ENCODE measurements at regions not wholly inside any gene's neighbourhood (a gene's known extent, or its start where the extent isn't known, plus 50 kb on each side); places are given as distances from the start of the nearest gene placed in this dataset.

DNA sequence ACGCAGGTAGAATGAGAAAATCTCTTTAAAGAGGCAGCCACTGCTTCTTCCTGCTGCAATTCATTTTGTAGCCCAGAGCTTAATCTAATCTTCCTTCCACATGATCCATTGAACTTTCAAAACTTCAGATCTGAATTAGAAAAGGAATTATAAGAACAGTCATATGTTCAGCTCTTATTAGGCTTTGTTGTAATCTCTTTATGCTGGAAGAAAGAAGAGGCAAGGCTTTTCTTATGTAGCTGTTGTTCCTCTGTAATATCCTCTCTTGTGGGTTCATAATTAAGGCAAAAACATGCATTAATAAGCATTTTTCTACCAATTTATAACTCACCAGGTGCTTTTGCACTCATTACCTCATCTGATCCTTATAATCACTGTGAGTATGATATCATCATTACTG, 634.9 kb upstream of the CFAP20DC start:
- H2AFZ ChIP-seq, result no peak overlapping the region
- no peak overlapping the region for H3K4me3 ChIP-seq
- H3K9me2 ChIP-seq (ENCODE audit: insufficient read depth), result 0 out of 2 replicates have a peak, but pooled peaks cover 3% of the 10 kb centered on the region
- H3K4me1 Mint-ChIP-seq, result no peaks in the 10 kb centered on the region
- ATAC-seq (no peak), DNase-seq (ENCODE audit: low spot score) (no peak)
- no peaks in the 10 kb centered on the region for H3K27me3 ChIP-seq (ENCODE audit: insufficient read depth)
- H3K4me1 ChIP-seq (ENCODE audit: insufficient read depth), result no peaks in the 10 kb centered on the region
- no peak for TF ChIP-seq ZNF114 (CRISPR knock-in tag; IDR thresholded peaks at IDR 0.05)
- TF ChIP-seq, protein P1, sequence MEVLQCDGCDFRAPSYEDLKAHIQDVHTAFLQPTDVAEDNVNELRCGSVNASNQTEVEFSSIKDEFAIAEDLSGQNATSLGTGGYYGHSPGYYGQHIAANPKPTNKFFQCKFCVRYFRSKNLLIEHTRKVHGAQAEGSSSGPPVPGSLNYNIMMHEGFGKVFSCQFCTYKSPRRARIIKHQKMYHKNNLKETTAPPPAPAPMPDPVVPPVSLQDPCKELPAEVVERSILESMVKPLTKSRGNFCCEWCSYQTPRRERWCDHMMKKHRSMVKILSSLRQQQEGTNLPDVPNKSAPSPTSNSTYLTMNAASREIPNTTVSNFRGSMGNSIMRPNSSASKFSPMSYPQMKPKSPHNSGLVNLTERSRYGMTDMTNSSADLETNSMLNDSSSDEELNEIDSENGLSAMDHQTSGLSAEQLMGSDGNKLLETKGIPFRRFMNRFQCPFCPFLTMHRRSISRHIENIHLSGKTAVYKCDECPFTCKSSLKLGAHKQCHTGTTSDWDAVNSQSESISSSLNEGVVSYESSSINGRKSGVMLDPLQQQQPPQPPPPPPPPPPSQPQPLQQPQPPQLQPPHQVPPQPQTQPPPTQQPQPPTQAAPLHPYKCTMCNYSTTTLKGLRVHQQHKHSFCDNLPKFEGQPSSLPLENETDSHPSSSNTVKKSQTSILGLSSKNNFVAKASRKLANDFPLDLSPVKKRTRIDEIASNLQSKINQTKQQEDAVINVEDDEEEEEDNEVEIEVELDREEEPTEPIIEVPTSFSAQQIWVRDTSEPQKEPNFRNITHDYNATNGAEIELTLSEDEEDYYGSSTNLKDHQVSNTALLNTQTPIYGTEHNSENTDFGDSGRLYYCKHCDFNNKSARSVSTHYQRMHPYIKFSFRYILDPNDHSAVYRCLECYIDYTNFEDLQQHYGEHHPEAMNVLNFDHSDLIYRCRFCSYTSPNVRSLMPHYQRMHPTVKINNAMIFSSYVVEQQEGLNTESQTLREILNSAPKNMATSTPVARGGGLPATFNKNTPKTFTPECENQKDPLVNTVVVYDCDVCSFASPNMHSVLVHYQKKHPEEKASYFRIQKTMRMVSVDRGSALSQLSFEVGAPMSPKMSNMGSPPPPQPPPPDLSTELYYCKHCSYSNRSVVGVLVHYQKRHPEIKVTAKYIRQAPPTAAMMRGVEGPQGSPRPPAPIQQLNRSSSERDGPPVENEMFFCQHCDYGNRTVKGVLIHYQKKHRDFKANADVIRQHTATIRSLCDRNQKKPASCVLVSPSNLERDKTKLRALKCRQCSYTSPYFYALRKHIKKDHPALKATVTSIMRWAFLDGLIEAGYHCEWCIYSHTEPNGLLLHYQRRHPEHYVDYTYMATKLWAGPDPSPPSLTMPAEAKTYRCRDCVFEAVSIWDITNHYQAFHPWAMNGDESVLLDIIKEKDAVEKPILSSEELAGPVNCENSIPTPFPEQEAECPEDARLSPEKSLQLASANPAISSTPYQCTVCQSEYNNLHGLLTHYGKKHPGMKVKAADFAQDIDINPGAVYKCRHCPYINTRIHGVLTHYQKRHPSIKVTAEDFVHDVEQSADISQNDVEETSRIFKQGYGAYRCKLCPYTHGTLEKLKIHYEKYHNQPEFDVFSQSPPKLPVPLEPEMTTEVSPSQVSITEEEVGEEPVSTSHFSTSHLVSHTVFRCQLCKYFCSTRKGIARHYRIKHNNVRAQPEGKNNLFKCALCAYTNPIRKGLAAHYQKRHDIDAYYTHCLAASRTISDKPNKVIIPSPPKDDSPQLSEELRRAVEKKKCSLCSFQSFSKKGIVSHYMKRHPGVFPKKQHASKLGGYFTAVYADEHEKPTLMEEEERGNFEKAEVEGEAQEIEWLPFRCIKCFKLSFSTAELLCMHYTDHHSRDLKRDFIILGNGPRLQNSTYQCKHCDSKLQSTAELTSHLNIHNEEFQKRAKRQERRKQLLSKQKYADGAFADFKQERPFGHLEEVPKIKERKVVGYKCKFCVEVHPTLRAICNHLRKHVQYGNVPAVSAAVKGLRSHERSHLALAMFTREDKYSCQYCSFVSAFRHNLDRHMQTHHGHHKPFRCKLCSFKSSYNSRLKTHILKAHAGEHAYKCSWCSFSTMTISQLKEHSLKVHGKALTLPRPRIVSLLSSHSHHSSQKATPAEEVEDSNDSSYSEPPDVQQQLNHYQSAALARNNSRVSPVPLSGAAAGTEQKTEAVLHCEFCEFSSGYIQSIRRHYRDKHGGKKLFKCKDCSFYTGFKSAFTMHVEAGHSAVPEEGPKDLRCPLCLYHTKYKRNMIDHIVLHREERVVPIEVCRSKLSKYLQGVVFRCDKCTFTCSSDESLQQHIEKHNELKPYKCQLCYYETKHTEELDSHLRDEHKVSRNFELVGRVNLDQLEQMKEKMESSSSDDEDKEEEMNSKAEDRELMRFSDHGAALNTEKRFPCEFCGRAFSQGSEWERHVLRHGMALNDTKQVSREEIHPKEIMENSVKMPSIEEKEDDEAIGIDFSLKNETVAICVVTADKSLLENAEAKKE (CRISPR knock-in tag; IDR thresholded peaks at IDR 0.05), result no peak
- TF ChIP-seq, protein P2, sequence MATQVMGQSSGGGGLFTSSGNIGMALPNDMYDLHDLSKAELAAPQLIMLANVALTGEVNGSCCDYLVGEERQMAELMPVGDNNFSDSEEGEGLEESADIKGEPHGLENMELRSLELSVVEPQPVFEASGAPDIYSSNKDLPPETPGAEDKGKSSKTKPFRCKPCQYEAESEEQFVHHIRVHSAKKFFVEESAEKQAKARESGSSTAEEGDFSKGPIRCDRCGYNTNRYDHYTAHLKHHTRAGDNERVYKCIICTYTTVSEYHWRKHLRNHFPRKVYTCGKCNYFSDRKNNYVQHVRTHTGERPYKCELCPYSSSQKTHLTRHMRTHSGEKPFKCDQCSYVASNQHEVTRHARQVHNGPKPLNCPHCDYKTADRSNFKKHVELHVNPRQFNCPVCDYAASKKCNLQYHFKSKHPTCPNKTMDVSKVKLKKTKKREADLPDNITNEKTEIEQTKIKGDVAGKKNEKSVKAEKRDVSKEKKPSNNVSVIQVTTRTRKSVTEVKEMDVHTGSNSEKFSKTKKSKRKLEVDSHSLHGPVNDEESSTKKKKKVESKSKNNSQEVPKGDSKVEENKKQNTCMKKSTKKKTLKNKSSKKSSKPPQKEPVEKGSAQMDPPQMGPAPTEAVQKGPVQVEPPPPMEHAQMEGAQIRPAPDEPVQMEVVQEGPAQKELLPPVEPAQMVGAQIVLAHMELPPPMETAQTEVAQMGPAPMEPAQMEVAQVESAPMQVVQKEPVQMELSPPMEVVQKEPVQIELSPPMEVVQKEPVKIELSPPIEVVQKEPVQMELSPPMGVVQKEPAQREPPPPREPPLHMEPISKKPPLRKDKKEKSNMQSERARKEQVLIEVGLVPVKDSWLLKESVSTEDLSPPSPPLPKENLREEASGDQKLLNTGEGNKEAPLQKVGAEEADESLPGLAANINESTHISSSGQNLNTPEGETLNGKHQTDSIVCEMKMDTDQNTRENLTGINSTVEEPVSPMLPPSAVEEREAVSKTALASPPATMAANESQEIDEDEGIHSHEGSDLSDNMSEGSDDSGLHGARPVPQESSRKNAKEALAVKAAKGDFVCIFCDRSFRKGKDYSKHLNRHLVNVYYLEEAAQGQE (IDR thresholded peaks at IDR 0.05; ENCODE audit: unreplicated experiment), result no peak
- TF ChIP-seq EZH2 (IDR thresholded peaks at IDR 0.05; ENCODE audit: low read depth, unreplicated experiment), result no peak
- no peak for TF ChIP-seq NANOG (IDR thresholded peaks at IDR 0.05; ENCODE audit: borderline replicate concordance)
- TF ChIP-seq, protein P3, sequence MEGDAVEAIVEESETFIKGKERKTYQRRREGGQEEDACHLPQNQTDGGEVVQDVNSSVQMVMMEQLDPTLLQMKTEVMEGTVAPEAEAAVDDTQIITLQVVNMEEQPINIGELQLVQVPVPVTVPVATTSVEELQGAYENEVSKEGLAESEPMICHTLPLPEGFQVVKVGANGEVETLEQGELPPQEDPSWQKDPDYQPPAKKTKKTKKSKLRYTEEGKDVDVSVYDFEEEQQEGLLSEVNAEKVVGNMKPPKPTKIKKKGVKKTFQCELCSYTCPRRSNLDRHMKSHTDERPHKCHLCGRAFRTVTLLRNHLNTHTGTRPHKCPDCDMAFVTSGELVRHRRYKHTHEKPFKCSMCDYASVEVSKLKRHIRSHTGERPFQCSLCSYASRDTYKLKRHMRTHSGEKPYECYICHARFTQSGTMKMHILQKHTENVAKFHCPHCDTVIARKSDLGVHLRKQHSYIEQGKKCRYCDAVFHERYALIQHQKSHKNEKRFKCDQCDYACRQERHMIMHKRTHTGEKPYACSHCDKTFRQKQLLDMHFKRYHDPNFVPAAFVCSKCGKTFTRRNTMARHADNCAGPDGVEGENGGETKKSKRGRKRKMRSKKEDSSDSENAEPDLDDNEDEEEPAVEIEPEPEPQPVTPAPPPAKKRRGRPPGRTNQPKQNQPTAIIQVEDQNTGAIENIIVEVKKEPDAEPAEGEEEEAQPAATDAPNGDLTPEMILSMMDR (conservative IDR thresholded peaks at IDR 0.05; ENCODE audit: low read depth in 2 of 2), result no peak
- TF ChIP-seq STAT1 (IDR thresholded peaks at IDR 0.05; ENCODE audit: unreplicated experiment), result no peak
- TF ChIP-seq CREB1 (CRISPR knock-in tag; IDR thresholded peaks at IDR 0.05; ENCODE audit: low read depth), result no peak
- no peak for TF ChIP-seq ZNF331 (CRISPR knock-in tag; IDR thresholded peaks at IDR 0.05; ENCODE audit: low read depth)
- no peak for TF ChIP-seq EZH2phosphoT487 (IDR thresholded peaks at IDR 0.05; ENCODE audit: unreplicated experiment)
- TF ChIP-seq, protein P4, sequence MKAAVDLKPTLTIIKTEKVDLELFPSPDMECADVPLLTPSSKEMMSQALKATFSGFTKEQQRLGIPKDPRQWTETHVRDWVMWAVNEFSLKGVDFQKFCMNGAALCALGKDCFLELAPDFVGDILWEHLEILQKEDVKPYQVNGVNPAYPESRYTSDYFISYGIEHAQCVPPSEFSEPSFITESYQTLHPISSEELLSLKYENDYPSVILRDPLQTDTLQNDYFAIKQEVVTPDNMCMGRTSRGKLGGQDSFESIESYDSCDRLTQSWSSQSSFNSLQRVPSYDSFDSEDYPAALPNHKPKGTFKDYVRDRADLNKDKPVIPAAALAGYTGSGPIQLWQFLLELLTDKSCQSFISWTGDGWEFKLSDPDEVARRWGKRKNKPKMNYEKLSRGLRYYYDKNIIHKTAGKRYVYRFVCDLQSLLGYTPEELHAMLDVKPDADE (IDR thresholded peaks at IDR 0.05), result no peak
- TF ChIP-seq POLR2AphosphoS5 (IDR thresholded peaks at IDR 0.05; ENCODE audit: low read depth), result no peak
- TF ChIP-seq JUNB (IDR thresholded peaks at IDR 0.05; ENCODE audit: unreplicated experiment), result no peak
- no peak overlapping the region for H3K4me2 ChIP-seq
- no peaks in the 10 kb centered on the region for H3F3A ChIP-seq (replicated peaks; ENCODE audit: low read depth)
- no peak overlapping the region for H3K4me3 Mint-ChIP-seq
- H3K36me3 ChIP-seq (ENCODE audit: insufficient read depth), result no peaks in the 10 kb centered on the region
- no peak overlapping the region for H3K27ac ChIP-seq (ENCODE audit: low read depth)
- H3K27me3 Mint-ChIP-seq (ENCODE audit: insufficient read depth, low read depth, poor library complexity), result no peaks in the 10 kb centered on the region
- no peak overlapping the region for H3K27ac Mint-ChIP-seq
- H3K36me3 Mint-ChIP-seq (ENCODE audit: low read depth), result no peaks in the 10 kb centered on the region
- H3K79me2 ChIP-seq (replicated peaks; ENCODE audit: insufficient read depth), result no peaks in the 10 kb centered on the region
- no peaks in the 10 kb centered on the region for H4K20me1 ChIP-seq (replicated peaks; ENCODE audit: insufficient read depth)
- no peaks in the 10 kb centered on the region for H3K9me3 Mint-ChIP-seq
